Neural crest cell (in vitro differentiated cells): ENCODE measurements at regions not wholly inside any gene's neighbourhood (a gene's known extent, or its start where the extent isn't known, plus 50 kb on each side); places are given as distances from the start of the nearest gene placed in this dataset.
"Not testable (repeated sequence)": the region's sequence is repeated elsewhere in the genome, so short reads cannot be mapped to it uniquely, and the experiment has no call there.

Experiments used
- DNase-seq: peaks from one replicate; pipeline ENCODE4 v3.0.0; 2021; ENCODE audit warnings: low read depth, mixed read lengths, low spot score
- H3K27ac Mint-ChIP-seq: one replicate; pipeline ENCODE4 v1.8.0; 2021; ENCODE audit warnings: mild to moderate bottlenecking, mixed read lengths; ENCODE audit not compliant: unreplicated experiment
- H3K27me3 Mint-ChIP-seq: 2 replicates; pipeline ENCODE4 v1.8.0; 2021; ENCODE audit warnings: low read depth, mild to moderate bottlenecking, mixed read lengths
- H3K36me3 Mint-ChIP-seq: 2 replicates; pipeline ENCODE4 v1.8.0; 2021; ENCODE audit warnings: low read depth, mild to moderate bottlenecking, mixed read lengths
- H3K4me1 Mint-ChIP-seq: 2 replicates; pipeline ENCODE4 v1.8.0; 2021; ENCODE audit warnings: mixed read lengths
- H3K4me3 Mint-ChIP-seq: one replicate; pipeline ENCODE4 v1.8.0; 2021; ENCODE audit warnings: mild to moderate bottlenecking, mixed read lengths
- H3K9me3 Mint-ChIP-seq: 2 replicates; pipeline ENCODE4 v1.8.0; 2021; ENCODE audit warnings: mixed read lengths
- TF ChIP-seq, protein P1 (sequence below): fragments of 200-600 bp; sonication (generic); conservative IDR thresholded peaks from 2 replicates; pipeline ENCODE4 v1.5.0; 2021; ENCODE audit warnings: antibody characterized with exemption, mild to moderate bottlenecking

DNA sequence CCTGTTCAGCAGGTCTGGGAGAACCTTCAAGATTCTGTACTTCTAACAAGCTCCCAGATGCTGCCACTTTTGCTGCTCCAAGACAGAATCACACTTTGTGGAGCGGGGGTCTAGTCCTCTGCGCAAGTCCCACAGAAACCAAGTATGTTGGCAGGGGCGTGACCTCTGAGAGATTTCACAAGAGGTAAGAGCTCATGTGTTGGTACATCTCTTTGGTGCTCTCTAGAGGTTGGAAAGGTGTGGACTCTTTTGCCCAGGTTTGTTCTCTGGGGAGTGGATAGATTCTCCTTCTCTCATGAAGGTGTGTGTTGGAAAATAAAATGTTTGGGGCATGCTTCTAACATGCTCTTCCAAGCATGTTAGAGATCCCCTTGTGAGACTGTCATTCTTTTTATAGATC lies 340.9 kb upstream of the IRAK1BP1 start:
- H3K4me3 Mint-ChIP-seq = no peak overlapping the region
- H3K27ac Mint-ChIP-seq = no peak overlapping the region
- no peak for DNase-seq
- peaks cover 2% of the 10 kb centered on the region for H3K27me3 Mint-ChIP-seq
- H3K36me3 Mint-ChIP-seq = no peaks in the 10 kb centered on the region
- TF ChIP-seq, protein P1, sequence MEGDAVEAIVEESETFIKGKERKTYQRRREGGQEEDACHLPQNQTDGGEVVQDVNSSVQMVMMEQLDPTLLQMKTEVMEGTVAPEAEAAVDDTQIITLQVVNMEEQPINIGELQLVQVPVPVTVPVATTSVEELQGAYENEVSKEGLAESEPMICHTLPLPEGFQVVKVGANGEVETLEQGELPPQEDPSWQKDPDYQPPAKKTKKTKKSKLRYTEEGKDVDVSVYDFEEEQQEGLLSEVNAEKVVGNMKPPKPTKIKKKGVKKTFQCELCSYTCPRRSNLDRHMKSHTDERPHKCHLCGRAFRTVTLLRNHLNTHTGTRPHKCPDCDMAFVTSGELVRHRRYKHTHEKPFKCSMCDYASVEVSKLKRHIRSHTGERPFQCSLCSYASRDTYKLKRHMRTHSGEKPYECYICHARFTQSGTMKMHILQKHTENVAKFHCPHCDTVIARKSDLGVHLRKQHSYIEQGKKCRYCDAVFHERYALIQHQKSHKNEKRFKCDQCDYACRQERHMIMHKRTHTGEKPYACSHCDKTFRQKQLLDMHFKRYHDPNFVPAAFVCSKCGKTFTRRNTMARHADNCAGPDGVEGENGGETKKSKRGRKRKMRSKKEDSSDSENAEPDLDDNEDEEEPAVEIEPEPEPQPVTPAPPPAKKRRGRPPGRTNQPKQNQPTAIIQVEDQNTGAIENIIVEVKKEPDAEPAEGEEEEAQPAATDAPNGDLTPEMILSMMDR = no peak
- H3K4me1 Mint-ChIP-seq = no peaks in the 10 kb centered on the region
- no peaks in the 10 kb centered on the region for H3K9me3 Mint-ChIP-seq

DNA sequence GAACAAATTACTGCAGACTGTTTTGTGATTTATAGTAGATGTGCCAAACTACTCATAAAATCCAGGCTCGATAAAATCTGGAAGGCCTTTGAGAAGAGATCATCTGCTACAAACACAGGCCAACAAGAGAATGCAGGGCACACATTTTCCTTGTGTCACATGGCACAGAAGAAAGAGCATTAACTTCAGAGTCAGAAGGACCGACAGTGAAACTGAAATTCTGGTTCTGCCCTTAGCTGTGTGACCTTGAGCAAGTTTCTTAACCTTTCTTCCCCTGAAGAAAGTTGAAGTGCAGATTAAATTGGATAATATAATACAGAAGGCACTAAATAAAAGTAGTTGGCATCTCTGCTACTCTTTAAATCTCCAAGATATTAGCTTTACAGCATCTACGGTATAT lies 338.4 kb upstream of the IRAK1BP1 start:
- H3K4me1 Mint-ChIP-seq = no peaks in the 10 kb centered on the region
- peaks cover 2% of the 10 kb centered on the region for H3K27me3 Mint-ChIP-seq
- no peaks in the 10 kb centered on the region for H3K36me3 Mint-ChIP-seq
- DNase-seq = no peak
- TF ChIP-seq, protein P1 = no peak
- H3K9me3 Mint-ChIP-seq = no peaks in the 10 kb centered on the region
- no peak overlapping the region for H3K27ac Mint-ChIP-seq
- H3K4me3 Mint-ChIP-seq = no peak overlapping the region

DNA sequence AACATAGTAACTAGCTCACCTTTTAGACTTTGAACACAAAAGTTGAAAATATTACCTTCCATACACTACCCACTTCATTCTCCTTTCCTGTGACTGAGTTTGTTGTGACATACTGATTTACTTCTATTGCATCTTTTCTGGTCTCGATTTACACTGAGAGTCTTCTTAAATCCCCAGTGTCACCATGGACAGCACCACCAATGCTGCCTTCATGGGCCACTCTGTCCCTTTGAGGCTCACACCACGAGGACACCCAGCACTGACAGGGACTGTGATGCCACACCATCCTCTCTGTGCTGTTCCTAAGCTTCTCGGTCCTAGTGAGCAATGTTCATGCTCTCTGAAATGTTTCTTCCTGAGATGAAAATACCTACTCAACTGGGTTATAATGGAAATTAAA lies 337.1 kb upstream of the IRAK1BP1 start:
- Mint-ChIP-seq H3K27ac (no peak overlapping the region), H3K27me3 (peaks cover 2% of the 10 kb centered on the region), H3K4me1 (no peaks in the 10 kb centered on the region), H3K36me3 (no peaks in the 10 kb centered on the region), H3K9me3 (no peaks in the 10 kb centered on the region), H3K4me3 (no peak overlapping the region)
- DNase-seq = no peak
- TF ChIP-seq, protein P1 = no peak

DNA sequence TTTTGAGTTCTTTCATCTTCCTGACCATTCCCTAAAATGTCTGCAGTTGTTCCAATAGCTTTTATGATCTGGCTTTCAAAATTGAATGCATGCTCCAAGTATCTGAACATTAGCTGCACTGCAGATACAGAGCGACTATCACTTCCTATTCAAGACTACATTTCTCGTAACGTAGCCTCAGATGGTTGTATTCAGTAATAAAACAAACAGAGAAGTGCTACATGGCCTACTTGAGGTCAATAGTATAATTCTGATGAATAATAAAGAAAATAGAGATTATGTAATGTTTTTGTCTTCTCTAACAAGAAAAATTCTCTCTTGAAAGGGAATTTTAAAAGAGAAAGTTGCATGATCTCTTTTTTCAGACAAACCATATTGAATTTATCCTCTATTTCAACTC lies 333.9 kb upstream of the IRAK1BP1 start:
- no peak for DNase-seq
- no peaks in the 10 kb centered on the region for H3K27me3 Mint-ChIP-seq
- TF ChIP-seq, protein P1 = no peak
- no peaks in the 10 kb centered on the region for H3K9me3 Mint-ChIP-seq
- H3K27ac Mint-ChIP-seq = no peak overlapping the region
- no peak overlapping the region for H3K4me3 Mint-ChIP-seq
- H3K4me1 Mint-ChIP-seq = no peaks in the 10 kb centered on the region
- H3K36me3 Mint-ChIP-seq = no peaks in the 10 kb centered on the region

DNA sequence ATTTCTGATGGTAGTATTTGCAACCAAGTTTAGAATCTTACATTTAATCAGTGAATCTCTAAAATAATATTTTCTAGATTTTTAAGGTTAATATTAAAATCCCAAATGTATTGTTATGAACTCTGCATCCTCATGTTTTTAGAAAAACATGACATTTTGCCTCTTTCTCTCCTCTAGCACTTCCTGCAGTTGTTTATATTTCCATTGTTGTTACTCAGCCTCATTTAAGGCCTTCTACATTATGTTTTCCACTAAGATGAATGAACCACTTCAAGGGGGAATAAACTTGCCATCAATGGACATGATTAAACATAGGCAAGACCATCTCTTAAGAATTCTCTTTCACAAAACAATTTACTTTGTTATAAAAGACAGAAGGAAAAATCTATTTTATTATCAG lies 333.5 kb upstream of the IRAK1BP1 start:
- no peaks in the 10 kb centered on the region for H3K9me3 Mint-ChIP-seq
- no peak for DNase-seq
- H3K27me3 Mint-ChIP-seq = no peaks in the 10 kb centered on the region
- no peaks in the 10 kb centered on the region for H3K36me3 Mint-ChIP-seq
- H3K27ac Mint-ChIP-seq = no peak overlapping the region
- TF ChIP-seq, protein P1 = no peak
- H3K4me1 Mint-ChIP-seq = no peaks in the 10 kb centered on the region
- no peak overlapping the region for H3K4me3 Mint-ChIP-seq

DNA sequence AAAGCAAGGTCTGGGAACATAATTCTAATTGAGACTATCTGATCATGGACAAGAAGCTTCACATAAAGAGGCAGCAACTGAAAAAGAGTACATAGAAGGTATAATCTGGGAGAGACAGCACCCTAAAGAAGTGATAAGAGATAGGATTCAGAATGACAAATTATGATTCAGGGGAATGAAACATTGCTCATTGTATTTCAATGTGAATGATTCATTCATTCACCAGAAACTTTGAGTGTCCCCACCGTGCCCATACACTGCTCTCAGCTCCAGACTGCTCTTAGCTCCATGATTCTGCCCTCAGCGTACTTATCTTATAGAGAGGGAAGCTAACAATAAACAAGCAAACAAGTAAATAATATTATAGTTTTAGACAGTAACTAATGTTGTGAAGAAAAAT lies 329.3 kb upstream of the IRAK1BP1 start:
- Mint-ChIP-seq H3K27me3 (no peaks in the 10 kb centered on the region), H3K9me3 (no peaks in the 10 kb centered on the region), H3K4me3 (no peak overlapping the region), H3K27ac (no peak overlapping the region), H3K4me1 (no peaks in the 10 kb centered on the region), H3K36me3 (no peaks in the 10 kb centered on the region)
- no peak for DNase-seq
- TF ChIP-seq, protein P1 = no peak

DNA sequence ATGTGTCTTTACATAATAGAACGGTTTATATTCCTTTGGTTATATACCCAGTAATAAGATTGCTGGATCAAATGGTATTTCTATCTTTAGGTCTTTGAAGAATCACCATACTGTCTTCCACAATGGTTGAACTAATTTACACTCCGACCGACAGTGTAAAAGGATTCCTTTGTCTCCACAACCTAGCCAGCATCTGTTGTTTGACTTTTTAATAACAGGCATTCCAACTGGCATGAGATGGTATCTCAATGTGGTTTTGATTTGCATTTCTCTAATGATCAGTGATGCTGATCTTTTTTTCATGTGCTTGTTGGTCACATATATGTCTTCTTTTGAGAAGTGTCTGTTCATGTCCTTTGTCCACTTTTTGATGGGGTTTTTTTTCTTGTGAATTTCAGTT lies 319.7 kb upstream of the IRAK1BP1 start:
- H3K27me3 Mint-ChIP-seq, H3K27ac Mint-ChIP-seq, H3K4me1 Mint-ChIP-seq, H3K4me3 Mint-ChIP-seq, DNase-seq, H3K9me3 Mint-ChIP-seq, H3K36me3 Mint-ChIP-seq: not testable (repeated sequence)
